SW 1271 (cell line): ENCODE measurements at regions not wholly inside any gene's neighbourhood (a gene's known extent, or its start where the extent isn't known, plus 50 kb on each side); places are given as distances from the start of the nearest gene placed in this dataset.

Experiments
- DNase-seq, 2 experiments: peaks; one replicate each; lab custom pipeline; 2025; lab: John Stamatoyannopoulos, UW

GRCh38 chr13:76516586-76516985 lies 369.6 kb downstream of the KCTD12 start:
- no peak for DNase-seq

GRCh38 chr13:76516013-76516412 lies 370.2 kb downstream of the KCTD12 start:
- peak in 1 of 2 experiments; percentile 6 for DNase-seq

- peak in 1 of 2 experiments; percentile 29 for DNase-seq
Measured at GRCh38 chr13:76512721-76513145, 373.5 kb downstream of the KCTD12 start.

GRCh38 chr13:76505437-76505836 lies 380.8 kb downstream of the KCTD12 start:
- no peak for DNase-seq

- DNase-seq = no peak
Measured at GRCh38 chr13:76503766-76504165, 382.4 kb downstream of the KCTD12 start.

GRCh38 chr13:76503291-76503690 lies 382.9 kb downstream of the KCTD12 start:
- DNase-seq = no peak

GRCh38 chr13:76500894-76501293 lies 385.3 kb downstream of the KCTD12 start:
- DNase-seq = no peak

GRCh38 chr13:76499891-76500290 lies 386.3 kb downstream of the KCTD12 start:
- no peak for DNase-seq

- no peak for DNase-seq
Measured at GRCh38 chr13:76489274-76489673, 396.9 kb downstream of the KCTD12 start.

- no peak for DNase-seq
Measured at GRCh38 chr13:76481738-76482137, 404.5 kb downstream of the KCTD12 start.

- DNase-seq = no peak
Measured at GRCh38 chr13:76474966-76475365, 411.2 kb downstream of the KCTD12 start.

- no peak for DNase-seq
Measured at GRCh38 chr13:76474356-76474755, 411.8 kb downstream of the KCTD12 start.

GRCh38 chr13:76473552-76474134 lies 412.6 kb downstream of the KCTD12 start:
- DNase-seq = peak; percentile 31 to 65

- DNase-seq = no peak
Measured at GRCh38 chr13:76472916-76473315, 413.3 kb downstream of the KCTD12 start.

- DNase-seq = no peak
Measured at GRCh38 chr13:76471486-76471885, 414.7 kb downstream of the KCTD12 start.

GRCh38 chr13:76470991-76471390 lies 415.2 kb downstream of the KCTD12 start:
- no peak for DNase-seq

GRCh38 chr13:76466043-76466442 lies 420.2 kb downstream of the KCTD12 start:
- no peak for DNase-seq

- DNase-seq = no peak
Measured at GRCh38 chr13:76463314-76463713, 422.9 kb downstream of the KCTD12 start.

- no peak for DNase-seq
Measured at GRCh38 chr13:76461999-76462398, 424.2 kb downstream of the KCTD12 start.

GRCh38 chr13:76461484-76461883 lies 424.7 kb downstream of the KCTD12 start:
- DNase-seq = no peak

GRCh38 chr13:76459863-76460262 lies 426.3 kb downstream of the KCTD12 start:
- DNase-seq = no peak

GRCh38 chr13:76455960-76456359 lies 430.2 kb downstream of the KCTD12 start:
- no peak for DNase-seq

GRCh38 chr13:76454991-76455390 lies 431.2 kb downstream of the KCTD12 start:
- DNase-seq = no peak

- no peak for DNase-seq
Measured at GRCh38 chr13:76449716-76450115, 436.5 kb downstream of the KCTD12 start.
